ENCODE measurements at regions not wholly inside any gene's neighbourhood (a gene's known extent, or its start where the extent isn't known, plus 50 kb on each side); places are given as distances from the start of the nearest gene placed in this dataset.

DNA sequence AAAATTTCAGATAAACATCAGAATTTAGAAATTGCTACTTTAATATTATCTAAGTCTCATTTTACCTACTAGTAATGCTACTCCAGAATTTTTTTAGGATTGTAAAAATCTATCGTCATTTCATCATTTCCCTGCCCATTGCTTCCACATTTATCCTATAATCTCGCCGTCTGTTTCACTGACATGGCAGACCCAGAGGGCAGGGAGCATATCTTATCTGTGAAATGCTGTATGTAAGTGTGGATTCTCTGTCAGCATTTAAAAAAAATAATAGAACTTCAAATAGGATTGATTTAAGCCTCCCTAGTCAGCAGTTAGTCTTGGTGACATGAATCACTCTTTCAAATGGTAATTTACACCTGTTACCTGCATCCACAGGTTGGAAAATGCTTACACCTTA is 314.4 kb downstream of the PCDH7 start:
- TF ChIP-seq, protein P1, sequence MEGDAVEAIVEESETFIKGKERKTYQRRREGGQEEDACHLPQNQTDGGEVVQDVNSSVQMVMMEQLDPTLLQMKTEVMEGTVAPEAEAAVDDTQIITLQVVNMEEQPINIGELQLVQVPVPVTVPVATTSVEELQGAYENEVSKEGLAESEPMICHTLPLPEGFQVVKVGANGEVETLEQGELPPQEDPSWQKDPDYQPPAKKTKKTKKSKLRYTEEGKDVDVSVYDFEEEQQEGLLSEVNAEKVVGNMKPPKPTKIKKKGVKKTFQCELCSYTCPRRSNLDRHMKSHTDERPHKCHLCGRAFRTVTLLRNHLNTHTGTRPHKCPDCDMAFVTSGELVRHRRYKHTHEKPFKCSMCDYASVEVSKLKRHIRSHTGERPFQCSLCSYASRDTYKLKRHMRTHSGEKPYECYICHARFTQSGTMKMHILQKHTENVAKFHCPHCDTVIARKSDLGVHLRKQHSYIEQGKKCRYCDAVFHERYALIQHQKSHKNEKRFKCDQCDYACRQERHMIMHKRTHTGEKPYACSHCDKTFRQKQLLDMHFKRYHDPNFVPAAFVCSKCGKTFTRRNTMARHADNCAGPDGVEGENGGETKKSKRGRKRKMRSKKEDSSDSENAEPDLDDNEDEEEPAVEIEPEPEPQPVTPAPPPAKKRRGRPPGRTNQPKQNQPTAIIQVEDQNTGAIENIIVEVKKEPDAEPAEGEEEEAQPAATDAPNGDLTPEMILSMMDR (IDR thresholded peaks at IDR 0.05; ENCODE audit: low read depth, low read length) = no peak
- DNase-seq = no peak
- Histone ChIP-seq H3K4me1 (peaks cover 3% of the 10 kb centered on the region; the same call in 1 of the 2 replicates), H3K27me3 (no peaks in the 10 kb centered on the region), H3K36me3 (no peaks in the 10 kb centered on the region), H3K4me3 (ENCODE audit: low read depth, low read length) (no peak overlapping the region), H3K9me3 (no peaks in the 10 kb centered on the region)

DNA sequence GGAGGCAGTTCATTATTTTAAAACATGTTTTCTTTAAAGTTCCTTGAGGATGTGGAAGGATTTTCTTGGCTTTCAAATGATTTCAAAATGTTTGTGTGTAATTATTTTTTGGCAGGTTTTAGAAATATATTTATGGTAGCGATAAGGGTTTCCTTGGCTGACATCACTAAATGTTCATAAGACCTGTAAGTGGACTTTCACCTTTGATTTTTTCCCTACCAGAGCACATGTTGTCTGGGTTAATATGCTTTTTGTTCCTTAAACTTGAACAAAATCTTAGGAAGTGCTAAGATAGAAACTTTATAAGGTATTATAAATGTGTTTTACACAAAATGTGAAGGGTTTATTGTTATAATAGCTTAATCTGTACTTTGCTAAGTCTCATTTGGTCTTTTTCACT is 315.6 kb downstream of the PCDH7 start:
- TF ChIP-seq, protein P1 (IDR thresholded peaks at IDR 0.05; ENCODE audit: low read depth, low read length) = no peak
- no peak for DNase-seq

DNA sequence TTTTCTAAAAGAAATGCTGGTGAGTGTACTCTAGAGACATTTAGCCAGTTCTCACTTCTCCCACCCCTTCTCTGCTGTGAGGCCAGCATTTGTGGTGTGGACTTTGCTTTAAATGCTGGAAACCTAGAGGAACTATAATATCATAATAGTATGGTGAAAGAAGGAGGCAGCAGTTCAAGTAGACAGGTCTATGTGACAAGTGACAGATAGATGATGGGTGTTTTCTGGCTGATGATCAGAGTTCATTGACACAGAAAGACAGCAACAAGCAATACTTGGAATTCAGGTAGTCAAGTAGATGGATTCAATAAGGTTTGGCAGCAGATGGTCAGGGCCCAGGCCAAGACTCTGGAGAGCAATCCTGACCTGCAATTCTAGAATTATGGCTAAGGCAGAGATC is 317.5 kb downstream of the PCDH7 start:
- no peak for DNase-seq
- Histone ChIP-seq H3K4me3 (ENCODE audit: low read depth, low read length) (no peak overlapping the region), H3K36me3 (no peaks in the 10 kb centered on the region), H3K27me3 (no peaks in the 10 kb centered on the region), H3K9me3 (no peaks in the 10 kb centered on the region), H3K4me1 (peaks cover 8% of the 10 kb centered on the region)
- TF ChIP-seq, protein P1 (IDR thresholded peaks at IDR 0.05; ENCODE audit: low read depth, low read length) = no peak

More for the DNA sequence above, 315.6 kb downstream of the PCDH7 start:
- Histone ChIP-seq H3K9me3 (no peaks in the 10 kb centered on the region), H3K36me3 (no peaks in the 10 kb centered on the region), H3K27me3 (no peaks in the 10 kb centered on the region), H3K4me3 (ENCODE audit: low read depth, low read length) (no peak overlapping the region), H3K4me1 (peaks cover 3% of the 10 kb centered on the region; the same call in 1 of the 2 replicates)

DNA sequence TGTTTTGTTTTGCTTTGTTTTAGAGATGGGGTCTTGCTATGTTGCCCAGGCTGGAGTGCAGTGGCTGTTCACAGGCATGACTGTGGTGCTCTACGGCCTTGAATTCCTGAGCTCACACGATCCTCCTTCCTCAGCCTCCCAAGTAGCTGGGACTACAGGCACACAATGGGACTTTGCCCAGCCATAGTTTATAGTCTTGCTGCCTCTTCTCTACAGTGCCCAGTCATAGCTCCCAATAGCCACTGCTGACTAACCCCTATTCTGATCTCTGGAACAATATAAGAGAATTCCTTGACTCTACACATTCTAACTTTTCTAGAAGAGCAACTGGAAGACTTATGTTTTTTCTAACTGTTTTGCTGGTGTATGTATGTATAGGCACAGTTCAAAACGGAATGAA is 319.2 kb downstream of the PCDH7 start:
- H3K36me3 ChIP-seq = no peaks in the 10 kb centered on the region
- no peak overlapping the region for H3K4me3 ChIP-seq (ENCODE audit: low read depth, low read length)
- TF ChIP-seq, protein P1 (IDR thresholded peaks at IDR 0.05; ENCODE audit: low read depth, low read length) = no peak
- no peak for DNase-seq
- H3K4me1 ChIP-seq = peaks cover 19% of the 10 kb centered on the region
- no peaks in the 10 kb centered on the region for H3K27me3 ChIP-seq
- H3K9me3 ChIP-seq = no peaks in the 10 kb centered on the region

DNA sequence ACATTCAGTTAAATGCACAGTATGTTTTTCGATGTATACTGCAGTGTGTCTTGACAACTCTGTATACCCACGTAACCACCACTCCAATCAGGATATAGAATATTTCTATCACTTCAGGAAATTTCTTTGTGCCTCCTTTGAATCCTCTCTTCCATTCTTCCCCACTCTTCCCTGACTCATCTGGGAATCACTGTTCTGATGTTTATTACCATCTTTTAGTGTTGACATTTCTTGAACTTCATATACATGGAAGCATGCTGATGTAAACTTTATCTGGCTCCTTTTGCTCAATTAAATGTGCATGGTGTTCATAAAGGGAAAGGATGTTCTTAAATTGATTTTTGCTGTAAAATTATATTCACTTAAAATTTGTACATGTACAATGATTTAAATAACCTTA is 319.9 kb downstream of the PCDH7 start:
- Histone ChIP-seq H3K4me1 (peaks cover 18% of the 10 kb centered on the region), H3K27me3 (no peaks in the 10 kb centered on the region), H3K4me3 (ENCODE audit: low read depth, low read length) (no peak overlapping the region), H3K36me3 (no peaks in the 10 kb centered on the region), H3K9me3 (no peaks in the 10 kb centered on the region)
- TF ChIP-seq, protein P1 (IDR thresholded peaks at IDR 0.05; ENCODE audit: low read depth, low read length) = no peak
- no peak for DNase-seq

DNA sequence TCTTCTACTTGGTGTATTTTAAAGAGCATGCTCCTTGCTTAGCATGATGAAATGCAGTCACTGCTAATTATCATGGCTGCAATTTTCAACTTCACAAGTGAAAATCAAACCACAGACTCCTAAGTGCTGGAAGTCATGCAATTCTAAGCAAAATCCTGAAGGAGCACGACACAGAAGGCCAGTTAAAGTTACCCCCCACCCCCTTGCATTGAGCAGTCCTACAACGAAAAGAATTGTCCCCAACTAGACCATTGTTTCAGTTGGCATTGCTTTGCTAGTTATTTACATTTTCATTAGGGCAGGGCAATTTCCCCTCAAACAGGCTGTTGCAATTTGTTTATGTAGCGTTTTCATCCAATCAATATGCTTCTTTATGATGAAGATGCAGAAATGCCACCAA is 321.2 kb downstream of the PCDH7 start:
- H3K4me1 ChIP-seq = peaks cover 24% of the 10 kb centered on the region
- H3K9me3 ChIP-seq = no peaks in the 10 kb centered on the region
- no peaks in the 10 kb centered on the region for H3K36me3 ChIP-seq
- no peak overlapping the region for H3K4me3 ChIP-seq (ENCODE audit: low read depth, low read length)
- TF ChIP-seq, protein P1 (IDR thresholded peaks at IDR 0.05; ENCODE audit: low read depth, low read length) = no peak
- DNase-seq = no peak
- no peaks in the 10 kb centered on the region for H3K27me3 ChIP-seq

Data from BE2C (cell line).